Activated T-cell treated with anti-CD3 and anti-CD28 coated beads for 1 hour (primary cell): ENCODE measurements at regions not wholly inside any gene's neighbourhood (a gene's known extent, or its start where the extent isn't known, plus 50 kb on each side); places are given as distances from the start of the nearest gene placed in this dataset.

Experiments
- DNase-seq: peaks from one replicate; pipeline ENCODE4 v3.0.0-alpha.2; 2020; ENCODE audit warnings: low read depth

DNA sequence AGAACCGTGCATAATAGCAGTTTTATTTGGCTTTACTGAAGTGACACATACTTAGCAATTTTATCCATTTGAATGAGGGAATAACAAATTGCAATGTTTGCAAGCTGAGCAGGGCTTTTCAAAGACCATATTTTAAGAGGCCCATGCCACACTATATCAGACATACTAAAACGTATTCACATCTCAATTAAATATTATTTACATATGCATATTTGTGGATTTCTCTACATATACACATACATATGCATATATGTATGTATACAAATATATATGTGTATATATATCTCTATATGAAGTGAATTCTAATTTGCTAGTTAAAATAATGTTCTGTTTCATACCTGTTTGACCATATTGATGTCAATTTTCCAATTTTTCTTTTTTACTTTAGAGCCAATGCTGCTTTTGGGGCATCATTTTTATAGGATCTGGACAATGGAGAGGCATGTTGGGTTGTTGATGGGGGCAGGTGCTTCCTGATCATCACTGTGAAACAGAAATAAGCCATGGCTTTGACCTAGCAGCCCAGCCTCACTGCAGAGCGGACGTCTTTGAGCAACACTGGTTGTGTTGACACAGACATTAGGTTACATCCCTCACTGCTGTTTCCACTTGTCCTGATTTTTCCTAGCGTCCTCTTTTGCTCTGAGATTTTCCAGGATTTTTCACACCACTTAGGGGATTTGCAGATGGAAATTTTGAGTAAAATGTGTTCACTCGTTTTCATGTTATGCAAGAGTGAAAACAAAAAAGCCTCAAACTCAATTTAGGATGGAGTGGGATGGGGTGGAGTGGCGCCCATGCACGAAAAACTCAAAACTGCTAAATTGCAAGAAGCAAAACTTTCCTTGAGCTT is 56.9 kb downstream of the RDH14 start:
- no peak for DNase-seq

DNA sequence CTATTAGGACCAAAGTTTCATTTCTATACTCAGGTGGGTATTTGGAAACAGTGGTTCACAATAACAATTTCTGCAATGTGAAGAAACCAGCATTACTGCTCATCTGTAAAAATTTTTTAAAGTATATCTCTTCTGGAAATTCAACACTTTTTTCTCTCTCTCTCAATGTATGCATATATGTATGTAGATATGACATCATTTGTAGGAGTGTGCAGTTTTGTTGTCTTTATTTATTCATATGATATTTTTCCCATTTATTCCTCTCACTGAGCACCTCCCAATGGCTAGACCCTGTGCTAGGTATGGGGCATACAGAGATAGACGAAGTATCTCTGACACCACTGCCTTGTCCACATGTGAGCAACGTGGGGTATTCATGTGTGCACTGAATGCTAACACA is 58.3 kb downstream of the RDH14 start:
- DNase-seq: no peak

DNA sequence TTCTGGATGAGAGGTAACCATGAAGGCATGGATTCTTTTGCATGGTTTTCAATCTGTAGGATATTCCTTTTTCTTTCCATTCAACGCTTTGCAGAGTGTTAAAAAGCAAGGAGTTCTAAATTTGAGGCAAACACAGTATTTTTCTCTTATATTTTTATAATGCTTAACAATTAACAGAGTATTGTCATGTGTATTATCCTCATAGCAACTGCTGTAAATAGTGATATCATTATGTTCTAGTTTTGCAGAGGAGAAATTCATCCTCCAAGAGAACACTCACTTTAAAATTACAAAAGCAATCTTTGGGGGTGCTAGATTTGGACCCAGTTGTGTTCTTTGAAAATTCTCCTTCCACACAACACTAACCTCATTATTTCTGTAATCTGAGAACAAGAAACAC is 58.7 kb downstream of the RDH14 start:
- no peak for DNase-seq

DNA sequence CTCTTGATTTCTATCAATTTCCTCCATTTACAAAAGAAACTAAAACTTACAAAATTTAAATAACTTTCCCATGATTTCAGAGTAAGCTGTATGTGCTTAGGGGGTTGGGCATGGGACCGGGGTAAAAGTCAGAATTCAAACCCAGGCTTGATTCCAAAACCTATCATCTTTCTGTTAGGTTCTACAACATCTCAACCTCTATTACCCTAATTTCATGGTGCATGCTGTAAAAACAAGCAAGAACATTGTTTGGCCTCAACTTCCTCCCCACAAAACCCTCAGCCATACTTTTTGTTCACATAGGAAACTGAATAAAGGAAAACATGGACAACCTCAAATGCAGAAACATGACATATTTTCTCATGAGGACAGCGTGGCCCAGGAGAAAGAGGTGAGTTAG is 59.3 kb downstream of the RDH14 start:
- DNase-seq: no peak

DNA sequence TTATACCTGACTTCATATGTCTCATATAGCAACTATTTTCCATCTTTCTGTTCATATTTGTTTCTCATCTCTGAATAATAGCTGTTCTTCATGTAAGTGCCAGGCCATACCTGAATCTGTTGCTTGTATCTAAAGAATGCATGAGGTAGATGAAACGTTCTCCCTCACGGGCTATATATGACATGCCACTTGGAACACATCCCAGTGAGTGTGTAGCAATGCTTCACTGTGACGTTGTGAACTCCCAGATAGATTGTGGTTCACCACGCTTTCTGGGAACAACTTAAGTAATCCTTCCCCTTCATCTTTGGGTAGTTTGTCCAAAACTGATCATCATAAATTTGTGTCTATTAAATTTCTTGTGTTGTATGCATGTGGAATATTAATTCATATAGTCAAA is 60.1 kb downstream of the RDH14 start:
- DNase-seq: no peak

DNA sequence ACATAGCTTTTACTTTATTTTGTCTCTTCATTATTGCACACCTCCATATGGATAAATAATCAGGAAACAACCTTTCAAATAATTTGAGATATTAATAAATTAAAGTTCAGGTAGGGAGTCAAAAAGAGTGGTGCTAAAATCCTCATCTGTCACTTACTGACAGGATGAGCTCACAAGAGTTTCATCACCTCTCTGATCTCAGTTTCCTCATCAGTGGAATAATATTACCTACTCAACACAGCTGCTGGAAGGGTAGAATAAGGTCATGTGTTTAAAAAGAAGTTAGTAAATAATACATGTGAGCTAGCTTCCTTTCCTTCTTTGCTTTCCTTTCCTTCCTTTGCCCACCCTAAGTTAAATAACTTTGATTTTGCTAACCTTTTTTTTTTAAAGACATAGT is 61.9 kb downstream of the RDH14 start:
- no peak for DNase-seq

DNA sequence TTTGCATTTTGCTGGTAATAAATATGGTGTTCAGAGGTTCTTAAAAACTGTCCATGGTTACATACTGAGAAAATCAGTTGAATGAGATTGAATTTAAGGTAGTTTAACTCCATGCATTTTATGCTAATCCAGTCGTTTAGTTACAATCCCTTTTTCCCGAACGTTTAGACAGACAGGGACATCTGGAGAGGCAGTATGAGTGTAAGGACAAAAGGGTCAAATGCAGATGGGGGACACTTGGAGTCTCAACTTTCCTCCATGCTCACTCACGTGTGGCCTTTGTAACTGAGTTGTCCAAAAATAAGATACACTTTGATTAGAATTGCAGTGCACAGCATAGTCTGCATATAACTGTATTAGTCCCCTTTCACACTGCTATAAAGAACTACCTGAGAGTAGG is 63.9 kb downstream of the RDH14 start:
- DNase-seq: no peak

DNA sequence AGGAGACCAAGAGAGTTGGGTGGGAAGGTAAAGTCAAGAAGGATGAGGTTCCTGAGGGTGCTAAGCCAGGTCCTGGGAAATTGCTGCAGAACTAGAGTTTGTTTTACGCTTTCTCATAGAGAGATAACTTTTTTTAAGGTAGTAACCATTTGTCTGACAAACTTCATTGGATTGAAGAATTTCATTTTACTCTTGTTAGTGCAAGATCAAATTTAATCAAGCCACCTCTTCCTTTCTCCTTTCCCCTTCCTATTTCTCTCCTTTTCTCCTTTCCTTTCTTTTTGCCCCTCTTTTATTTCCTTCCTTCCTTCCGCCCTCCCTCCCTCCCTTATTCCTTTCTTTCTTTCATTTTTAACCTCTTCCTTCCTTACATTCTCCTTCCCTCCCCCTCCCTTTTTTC is 65.4 kb downstream of the RDH14 start:
- DNase-seq: no peak

DNA sequence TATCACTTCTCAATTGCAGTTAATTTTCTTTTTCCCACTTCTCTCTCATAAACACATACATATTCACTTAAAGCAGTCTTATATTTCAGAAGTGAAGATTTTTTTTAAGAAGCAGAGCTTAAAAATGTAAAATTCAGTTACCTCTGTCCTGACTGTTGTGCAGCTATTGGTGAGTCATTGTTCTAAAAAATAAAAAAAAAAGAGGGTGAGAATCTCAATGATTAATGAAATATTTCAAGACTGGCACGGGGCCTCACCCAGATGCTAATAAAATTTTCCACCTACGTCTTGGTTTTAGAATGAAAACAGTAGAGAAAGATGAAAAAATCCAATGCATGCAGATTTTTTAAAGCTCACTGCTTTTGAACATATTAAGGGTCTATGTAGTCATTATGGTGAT is 67.7 kb downstream of the RDH14 start:
- DNase-seq: no peak

DNA sequence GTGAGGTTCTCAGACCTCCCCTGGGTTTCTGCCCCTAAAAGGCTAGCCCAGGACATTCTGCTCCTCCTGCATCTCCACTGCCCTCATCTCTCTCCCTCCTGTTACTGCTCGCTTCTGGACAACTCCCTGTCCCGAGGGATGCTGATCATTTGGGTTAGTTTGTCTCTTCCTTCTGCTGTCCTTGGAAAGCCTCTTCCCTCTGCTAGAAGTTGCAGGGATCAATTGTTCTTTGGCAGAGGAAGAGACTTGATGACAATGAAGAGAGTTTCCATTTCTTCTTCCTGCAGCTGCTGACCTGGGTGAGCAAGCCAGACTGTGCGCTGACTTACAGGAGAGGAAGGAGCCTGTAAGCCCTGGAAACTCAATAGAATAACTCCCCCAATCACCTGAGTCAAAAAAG is 68.9 kb downstream of the RDH14 start:
- no peak for DNase-seq

DNA sequence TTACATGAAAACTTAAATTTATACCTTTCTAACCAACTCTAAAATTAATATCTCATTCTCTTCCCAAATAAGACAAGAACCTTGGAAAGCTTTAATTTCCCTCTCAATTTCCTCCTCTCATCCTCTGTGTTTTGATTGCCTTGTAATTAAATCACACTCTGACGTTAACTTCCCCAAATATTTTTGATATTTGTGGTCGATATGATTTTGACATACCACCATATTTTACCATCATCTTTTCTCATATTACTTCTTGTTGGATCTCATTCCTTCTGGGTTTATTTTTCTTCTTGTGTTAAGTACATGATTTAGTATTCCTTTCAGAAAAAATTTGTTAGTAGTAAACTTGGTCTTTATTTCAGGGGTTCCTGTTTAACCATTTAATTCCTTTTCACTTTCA is 69.6 kb downstream of the RDH14 start:
- DNase-seq: no peak

DNA sequence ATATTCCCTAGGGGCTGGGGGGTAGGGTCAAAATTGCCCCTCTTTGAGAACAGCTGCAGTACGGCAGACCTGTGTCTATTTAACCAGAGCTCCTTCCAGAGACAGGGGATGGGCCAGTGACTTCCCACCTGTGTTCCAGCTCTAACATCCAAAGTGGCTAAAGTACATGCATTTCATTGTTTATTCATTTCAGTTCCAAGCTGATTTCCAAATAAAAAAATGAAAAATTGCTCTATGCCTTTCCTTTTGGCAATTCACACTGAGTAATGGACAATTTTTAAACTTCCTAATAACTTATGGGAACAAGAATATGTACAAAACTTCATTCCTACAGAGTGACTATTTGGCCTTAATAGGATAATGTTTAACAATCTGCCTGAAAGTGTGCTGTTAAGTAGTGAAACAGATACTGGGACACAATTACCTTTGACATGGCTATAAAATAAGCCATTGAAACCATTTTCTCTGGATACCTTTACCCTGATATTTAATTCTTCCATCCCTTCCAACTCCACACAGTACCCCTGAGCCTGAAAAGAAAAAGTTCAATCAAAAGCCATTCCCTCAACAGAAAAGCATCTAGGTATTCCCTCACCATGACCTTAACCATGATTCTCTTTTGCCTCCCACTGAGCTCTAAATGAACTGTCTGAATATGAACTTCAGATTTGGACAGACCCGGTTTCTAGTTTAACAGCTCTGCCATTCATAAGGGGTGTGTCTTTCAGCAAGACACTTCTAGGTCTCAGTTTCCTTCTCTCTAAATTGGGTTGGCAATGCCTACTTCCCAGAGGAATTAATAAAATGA is 73.1 kb downstream of the RDH14 start:
- no peak for DNase-seq

DNA sequence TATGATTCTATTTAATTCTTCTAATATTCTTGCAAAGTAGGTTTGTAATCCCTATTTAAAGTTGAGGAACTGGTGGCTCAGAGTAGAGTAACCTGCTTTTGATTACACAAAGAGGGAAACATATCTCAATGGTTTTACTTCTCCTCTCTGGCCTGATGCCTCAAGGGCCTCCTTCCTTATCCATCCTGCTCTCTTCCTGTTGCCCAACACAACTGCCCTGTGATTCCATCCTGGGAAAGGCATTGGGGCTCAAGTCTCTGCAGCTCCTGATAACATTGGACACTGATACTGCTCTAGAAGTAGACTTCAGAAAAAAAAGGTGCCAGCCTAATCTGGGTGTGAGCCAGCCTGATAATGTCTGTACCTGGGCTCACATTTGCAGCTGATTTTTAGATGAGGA is 75.8 kb downstream of the RDH14 start:
- DNase-seq: no peak

DNA sequence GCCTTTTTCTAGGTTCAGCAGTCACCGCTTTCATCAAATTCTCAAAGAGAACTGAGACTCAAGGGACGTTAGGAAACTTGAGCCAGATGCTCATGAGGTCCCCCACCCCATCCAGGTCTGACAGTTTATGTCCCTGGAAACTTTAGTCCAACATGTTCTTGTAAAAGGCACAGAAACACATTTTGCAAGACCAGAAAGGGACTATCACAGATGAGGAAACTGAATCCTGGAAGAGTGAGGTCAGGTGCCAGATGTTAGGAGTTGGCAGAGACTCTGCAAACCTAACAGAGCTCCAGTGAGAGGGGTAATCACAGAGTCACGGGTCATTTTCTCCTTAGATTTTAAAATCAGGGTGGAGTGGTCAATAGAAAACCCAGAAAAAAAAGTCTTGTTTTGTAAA is 76.6 kb downstream of the RDH14 start:
- no peak for DNase-seq

DNA sequence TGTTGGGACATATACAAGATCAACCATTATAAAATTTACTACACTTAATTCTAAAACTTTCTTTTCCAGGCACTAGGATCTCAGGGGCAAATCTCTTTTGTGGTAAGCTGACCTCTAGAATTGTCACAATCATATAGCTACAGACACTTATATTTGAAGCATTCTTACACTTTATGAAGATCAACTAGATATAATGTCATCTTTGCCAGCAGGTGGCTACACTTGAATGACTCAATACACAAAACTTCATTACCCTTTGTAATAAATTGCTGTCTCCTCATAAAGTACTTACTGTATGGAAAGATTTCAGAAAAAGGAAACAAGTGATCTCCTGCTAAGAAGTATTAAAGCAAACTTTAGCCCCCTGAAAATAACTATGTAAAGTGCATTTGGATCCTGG is 77.8 kb downstream of the RDH14 start:
- DNase-seq: no peak

DNA sequence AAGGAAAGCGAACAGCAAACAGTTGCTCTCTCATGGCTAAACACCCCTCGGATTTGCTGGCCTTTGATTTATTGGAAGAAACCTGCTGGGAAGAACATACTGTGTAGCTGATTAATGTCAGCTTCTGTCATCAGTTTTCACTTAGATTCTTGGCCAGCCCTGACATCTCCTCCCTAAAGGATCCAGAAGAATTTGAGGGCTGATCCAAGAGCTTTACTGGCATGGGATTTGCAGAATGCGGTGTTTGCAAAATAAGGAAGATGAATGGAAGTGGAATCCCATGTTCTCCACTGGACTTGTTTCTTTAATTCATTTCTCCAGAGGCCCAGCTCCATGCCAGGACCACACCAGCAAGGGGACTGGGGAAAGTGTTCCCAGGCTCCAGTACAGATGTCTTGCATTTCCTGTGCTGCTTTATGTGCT is 80.5 kb downstream of the RDH14 start:
- DNase-seq: no peak

DNA sequence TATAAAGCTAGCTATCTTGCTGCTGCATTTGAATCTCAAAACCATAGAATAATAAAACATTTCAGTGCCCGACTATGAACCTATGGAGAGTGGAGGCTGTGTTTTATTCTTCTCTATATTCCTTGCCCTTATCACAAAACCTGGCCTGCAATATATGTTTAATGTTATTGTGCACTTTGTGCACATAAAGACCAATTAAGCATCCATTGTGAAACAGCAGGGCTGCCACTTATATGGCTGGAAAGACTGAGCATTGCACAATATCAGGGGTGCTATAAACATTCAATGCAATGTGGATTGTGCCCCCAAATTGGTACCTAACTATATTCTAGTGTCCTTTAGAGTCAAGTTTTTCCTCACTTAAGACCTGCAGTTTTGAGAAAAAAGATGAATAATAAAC is 83.2 kb downstream of the RDH14 start:
- no peak for DNase-seq

DNA sequence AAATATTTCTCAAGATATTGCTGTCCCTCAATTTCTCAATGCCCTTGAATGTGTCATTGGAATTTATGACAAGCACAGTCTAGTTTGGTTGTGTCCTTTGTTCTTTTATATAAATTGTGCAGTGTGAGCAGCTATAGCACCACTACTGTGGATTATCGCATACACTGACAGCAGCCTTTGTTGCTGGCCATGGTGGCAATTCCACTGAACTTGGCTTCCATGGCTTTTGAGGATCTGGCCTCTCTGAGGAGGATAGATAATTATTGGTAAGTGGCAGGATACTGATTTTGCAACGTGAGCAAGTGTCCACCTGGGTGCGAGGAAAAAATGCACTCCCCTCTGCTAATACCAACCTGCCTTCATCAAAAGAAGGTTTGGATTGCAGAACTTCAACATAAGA is 84.0 kb downstream of the RDH14 start:
- no peak for DNase-seq

DNA sequence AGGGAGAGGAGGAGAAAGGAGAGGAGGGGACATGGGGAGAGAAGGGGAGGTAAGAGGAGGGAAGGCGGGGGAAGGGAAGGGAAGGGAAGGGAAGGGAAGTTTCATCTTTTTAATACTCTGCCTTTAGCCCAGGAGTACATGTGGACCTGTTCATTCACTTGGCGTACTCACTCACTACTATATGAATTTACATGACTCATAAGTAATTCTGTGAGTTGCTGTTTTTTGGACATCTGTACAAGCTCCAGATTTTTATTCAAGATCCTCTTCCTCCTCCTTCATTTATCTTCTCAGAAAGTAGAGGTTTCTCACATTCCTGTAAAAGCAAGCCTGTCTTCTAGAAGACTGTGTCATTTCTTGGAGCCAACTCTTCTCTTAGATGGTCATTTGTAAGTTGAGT is 84.6 kb downstream of the RDH14 start:
- no peak for DNase-seq

DNA sequence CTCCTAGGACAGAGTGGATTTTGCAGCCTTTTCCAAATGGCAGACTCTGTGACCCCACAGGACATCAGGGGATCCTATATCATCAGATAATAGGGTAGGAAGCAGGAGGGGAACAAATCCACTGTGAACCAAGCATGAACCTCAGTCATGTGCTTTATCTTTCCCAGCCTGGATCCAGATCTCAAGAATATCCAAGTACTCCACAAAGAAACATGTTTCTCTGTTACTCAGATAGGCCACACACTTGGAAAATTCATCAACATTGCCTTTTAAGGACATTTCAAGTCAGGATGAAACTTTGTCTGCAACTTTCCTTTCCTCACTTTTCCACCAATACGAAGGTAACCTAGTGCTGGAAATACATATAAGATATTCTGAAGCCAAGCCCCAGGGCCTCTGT is 85.8 kb downstream of the RDH14 start:
- no peak for DNase-seq

DNA sequence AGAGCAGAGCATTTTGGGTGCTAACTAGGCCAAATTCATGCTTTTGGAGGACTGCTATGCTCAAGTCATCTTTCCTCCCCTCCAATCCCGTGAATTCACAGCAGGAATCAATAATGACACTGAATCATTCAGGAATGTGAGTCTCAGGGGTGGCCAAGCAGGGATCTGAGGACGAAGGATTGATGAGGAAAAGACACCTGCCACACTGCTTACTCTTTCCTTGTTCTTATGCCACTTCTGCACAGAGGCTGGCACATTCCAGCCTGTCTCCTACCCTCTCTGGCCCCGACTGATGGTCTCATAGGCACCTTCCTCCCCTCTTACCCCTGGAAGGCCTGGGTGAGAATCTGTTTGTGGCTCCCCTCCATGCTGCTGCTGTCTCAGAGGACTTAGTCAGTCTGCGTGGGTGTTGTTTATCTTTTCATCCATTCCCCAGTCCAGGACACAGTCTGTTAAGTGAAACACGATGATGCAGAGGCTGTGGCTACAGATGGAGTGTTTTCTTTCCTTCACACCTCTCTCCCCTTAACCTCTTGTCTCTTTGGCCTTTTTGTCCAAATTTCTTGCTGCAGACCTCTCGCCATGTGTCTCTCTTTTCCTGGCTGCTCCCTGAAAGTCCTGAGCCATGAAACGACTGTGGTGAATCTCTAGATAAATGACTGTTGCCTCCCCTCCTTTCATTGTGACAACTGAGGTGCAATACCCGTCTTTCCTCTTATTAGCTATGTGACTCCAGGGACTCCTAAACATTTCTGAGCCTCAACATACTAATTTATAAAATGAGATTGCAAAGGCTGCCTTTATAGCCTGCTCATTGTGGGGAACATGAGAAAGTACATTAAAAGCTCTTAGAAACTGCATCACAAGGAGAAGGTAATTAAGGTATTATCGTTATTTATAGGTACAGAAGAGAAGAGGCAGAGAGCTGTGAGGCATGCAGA is 86.9 kb downstream of the RDH14 start:
- no peak for DNase-seq

DNA sequence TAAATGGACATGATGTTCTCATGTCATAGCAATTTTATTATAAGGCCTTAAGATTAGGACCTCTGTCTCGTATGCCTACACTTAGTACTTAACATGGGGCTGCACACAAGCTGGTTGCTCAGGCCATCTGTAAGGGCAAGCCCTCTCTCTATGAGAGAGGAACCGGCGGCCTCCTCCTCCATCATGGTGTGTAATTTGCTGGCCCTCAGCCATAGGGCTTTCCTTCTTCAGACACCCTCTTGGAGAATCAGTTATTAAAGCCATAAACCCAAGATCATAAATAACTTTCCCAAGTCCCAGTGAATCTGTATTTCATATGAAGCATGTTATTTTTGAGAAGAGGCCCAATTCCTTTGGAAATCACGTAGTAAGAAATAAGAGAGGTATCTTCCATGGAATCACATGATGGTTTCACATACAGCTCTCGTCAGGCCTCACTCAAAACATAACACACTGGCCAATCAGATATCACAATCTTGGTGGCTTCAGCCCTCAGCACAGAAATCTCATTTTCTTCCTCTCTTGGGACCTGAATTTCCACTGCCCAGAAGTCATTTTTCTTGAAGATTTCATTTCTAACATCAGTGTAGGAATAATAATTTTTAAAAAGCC is 92.6 kb downstream of the RDH14 start:
- no peak for DNase-seq
